ENCODE measurements at regions not wholly inside any gene's neighbourhood (a gene's known extent, or its start where the extent isn't known, plus 50 kb on each side); places are given as distances from the start of the nearest gene placed in this dataset.

- Mint-ChIP-seq H3K36me3 (no peaks in the 10 kb centered on the region), H3K27ac (no peak overlapping the region), H3K4me3 (no peak overlapping the region), H3K4me1 (no peaks in the 10 kb centered on the region), H3K27me3 (peaks cover 8% of the 10 kb centered on the region), H3K9me3 (peaks cover 8% of the 10 kb centered on the region)
- DNase-seq: no peak
Observed at GRCh38 chr6:152874846-152875568, 107.8 kb downstream of the FBXO5 start.

- Mint-ChIP-seq H3K9me3 (peaks cover 13% of the 10 kb centered on the region), H3K27ac (no peak overlapping the region), H3K4me3 (no peak overlapping the region), H3K27me3 (peaks cover 10% of the 10 kb centered on the region), H3K36me3 (no peaks in the 10 kb centered on the region), H3K4me1 (no peaks in the 10 kb centered on the region)
- no peak for DNase-seq
Observed at GRCh38 chr6:152879681-152880080, 103.2 kb downstream of the FBXO5 start.

DNA sequence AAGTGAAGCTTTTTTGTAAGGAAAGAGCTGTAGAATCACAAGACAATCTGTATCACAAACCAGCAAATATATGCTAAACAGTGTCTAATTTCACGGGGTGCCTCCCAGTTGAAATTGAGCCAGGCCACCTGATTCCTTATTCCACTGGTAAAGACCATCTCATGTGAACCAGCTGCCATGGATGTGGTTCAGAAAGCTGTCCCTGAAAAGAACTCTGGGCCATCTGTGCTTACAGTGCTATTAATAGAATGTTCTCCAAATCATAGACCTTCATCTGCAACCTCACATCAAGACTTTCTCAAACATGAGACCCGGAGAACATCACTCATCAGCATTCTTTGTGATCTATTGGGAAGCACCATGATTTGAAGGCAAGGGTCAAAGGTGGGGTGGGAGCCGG, 89.7 kb downstream of the FBXO5 start:
- Mint-ChIP-seq H3K27me3 (peaks cover 38% of the 10 kb centered on the region), H3K36me3 (no peaks in the 10 kb centered on the region), H3K9me3 (no peaks in the 10 kb centered on the region), H3K4me1 (peaks cover 3% of the 10 kb centered on the region), H3K27ac (no peak overlapping the region), H3K4me3 (no peak overlapping the region)
- no peak for DNase-seq

GRCh38 chr6:152896923-152897322, 85.9 kb downstream of the FBXO5 start:
- Mint-ChIP-seq H3K4me3 (no peak overlapping the region), H3K9me3 (no peaks in the 10 kb centered on the region), H3K27me3 (peaks cover 37% of the 10 kb centered on the region), H3K36me3 (no peaks in the 10 kb centered on the region), H3K27ac (no peak overlapping the region), H3K4me1 (peaks cover 3% of the 10 kb centered on the region)
- DNase-seq: no peak

DNA sequence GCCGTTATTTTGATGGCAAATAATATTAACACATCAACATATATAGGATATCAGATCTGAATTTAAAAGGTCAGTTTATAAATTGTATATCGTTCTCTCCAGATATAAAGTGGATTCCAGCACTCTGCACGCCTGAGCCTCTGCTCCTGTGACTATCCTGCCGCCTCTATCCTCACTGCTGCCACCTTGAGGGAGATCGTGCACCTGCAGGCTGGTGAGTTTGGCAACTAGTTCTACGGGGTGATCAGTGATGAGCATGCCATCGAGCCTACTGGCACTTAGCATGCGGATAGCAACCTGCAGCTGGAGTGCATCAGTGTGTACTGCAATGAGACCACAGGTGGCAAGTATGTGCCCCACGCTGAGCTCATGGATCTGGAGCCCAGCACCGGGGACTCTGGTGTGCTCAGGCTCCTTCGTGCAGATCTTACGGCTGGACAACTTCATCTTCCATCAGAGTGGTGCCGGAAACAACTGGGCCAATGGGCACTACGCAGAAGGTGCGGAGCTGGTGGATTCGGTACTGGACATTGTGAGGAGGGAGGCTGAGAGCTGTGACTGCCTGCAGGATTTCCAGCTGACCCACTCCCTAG, 84.9 kb downstream of the FBXO5 start:
- no peaks in the 10 kb centered on the region for H3K9me3 Mint-ChIP-seq
- no peak overlapping the region for H3K4me3 Mint-ChIP-seq
- H3K4me1 Mint-ChIP-seq: peaks cover 3% of the 10 kb centered on the region
- H3K27me3 Mint-ChIP-seq: peaks cover 45% of the 10 kb centered on the region
- no peak overlapping the region for H3K27ac Mint-ChIP-seq
- DNase-seq: peak; percentile 67
- no peaks in the 10 kb centered on the region for H3K36me3 Mint-ChIP-seq

DNA sequence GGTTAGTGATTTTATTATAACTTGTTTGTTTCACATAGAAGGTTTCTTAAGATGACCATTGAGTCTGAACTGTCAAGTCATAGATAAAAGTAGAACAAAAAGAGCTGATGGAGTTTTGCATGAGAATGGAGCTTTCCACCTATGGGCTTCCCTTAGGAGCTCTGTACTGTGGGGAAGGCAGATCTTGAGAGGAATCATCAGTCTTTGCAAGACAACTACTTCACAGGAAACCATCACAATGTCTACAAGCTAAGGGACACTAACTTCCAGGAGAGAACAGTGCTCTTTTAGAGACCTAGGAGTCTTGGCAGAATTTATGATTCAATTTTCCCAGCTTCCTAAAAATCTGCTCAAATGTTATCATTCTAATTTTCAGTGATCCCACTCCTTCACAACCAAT, 78.2 kb downstream of the FBXO5 start:
- H3K27me3 Mint-ChIP-seq: peaks cover 31% of the 10 kb centered on the region
- no peak overlapping the region for H3K27ac Mint-ChIP-seq
- no peaks in the 10 kb centered on the region for H3K4me1 Mint-ChIP-seq
- H3K9me3 Mint-ChIP-seq: no peaks in the 10 kb centered on the region
- H3K4me3 Mint-ChIP-seq: no peak overlapping the region
- DNase-seq: no peak
- H3K36me3 Mint-ChIP-seq: no peaks in the 10 kb centered on the region

- Mint-ChIP-seq H3K4me3 (no peak overlapping the region), H3K4me1 (no peaks in the 10 kb centered on the region), H3K27me3 (peaks cover 26% of the 10 kb centered on the region), H3K27ac (no peak overlapping the region), H3K36me3 (no peaks in the 10 kb centered on the region), H3K9me3 (no peaks in the 10 kb centered on the region)
- DNase-seq: no peak
Observed at GRCh38 chr6:152905551-152906299, 77.1 kb downstream of the FBXO5 start.

- DNase-seq: no peak
- no peaks in the 10 kb centered on the region for H3K36me3 Mint-ChIP-seq
- no peak overlapping the region for H3K27ac Mint-ChIP-seq
- H3K4me1 Mint-ChIP-seq: no peaks in the 10 kb centered on the region
- peaks cover 13% of the 10 kb centered on the region for H3K9me3 Mint-ChIP-seq
- peaks cover 30% of the 10 kb centered on the region for H3K27me3 Mint-ChIP-seq
- H3K4me3 Mint-ChIP-seq: no peak overlapping the region
Observed at GRCh38 chr6:152909241-152909640, 73.6 kb downstream of the FBXO5 start.

- peaks cover 15% of the 10 kb centered on the region for H3K9me3 Mint-ChIP-seq
- DNase-seq: no peak
- H3K4me3 Mint-ChIP-seq: no peak overlapping the region
- no peaks in the 10 kb centered on the region for H3K36me3 Mint-ChIP-seq
- peaks cover 46% of the 10 kb centered on the region for H3K27me3 Mint-ChIP-seq
- H3K27ac Mint-ChIP-seq: no peak overlapping the region
- H3K4me1 Mint-ChIP-seq: no peaks in the 10 kb centered on the region
Observed at GRCh38 chr6:152916035-152916434, 66.8 kb downstream of the FBXO5 start.

- H3K27ac Mint-ChIP-seq: no peak overlapping the region
- H3K36me3 Mint-ChIP-seq: no peaks in the 10 kb centered on the region
- H3K9me3 Mint-ChIP-seq: peaks cover 4% of the 10 kb centered on the region
- no peak overlapping the region for H3K4me3 Mint-ChIP-seq
- peaks cover 32% of the 10 kb centered on the region for H3K27me3 Mint-ChIP-seq
- DNase-seq: no peak
- no peaks in the 10 kb centered on the region for H3K4me1 Mint-ChIP-seq
Observed at GRCh38 chr6:152918991-152919390, 63.9 kb downstream of the FBXO5 start.

GRCh38 chr6:152920016-152920415, 62.8 kb downstream of the FBXO5 start:
- Mint-ChIP-seq H3K9me3 (no peaks in the 10 kb centered on the region), H3K4me3 (no peak overlapping the region), H3K27me3 (peaks cover 30% of the 10 kb centered on the region)

More at GRCh38 chr6:152920016-152920415, 62.8 kb downstream of the FBXO5 start:
- Mint-ChIP-seq H3K27ac (no peak overlapping the region), H3K36me3 (no peaks in the 10 kb centered on the region), H3K4me1 (no peaks in the 10 kb centered on the region)
- DNase-seq: no peak

Measured in activated naive CD8-positive, alpha-beta T cell treated with anti-CD3 and anti-CD28 coated beads for 36 hours (primary cell).